ENCODE measurements at regions not wholly inside any gene's neighbourhood (a gene's known extent, or its start where the extent isn't known, plus 50 kb on each side); places are given as distances from the start of the nearest gene placed in this dataset.

DNA sequence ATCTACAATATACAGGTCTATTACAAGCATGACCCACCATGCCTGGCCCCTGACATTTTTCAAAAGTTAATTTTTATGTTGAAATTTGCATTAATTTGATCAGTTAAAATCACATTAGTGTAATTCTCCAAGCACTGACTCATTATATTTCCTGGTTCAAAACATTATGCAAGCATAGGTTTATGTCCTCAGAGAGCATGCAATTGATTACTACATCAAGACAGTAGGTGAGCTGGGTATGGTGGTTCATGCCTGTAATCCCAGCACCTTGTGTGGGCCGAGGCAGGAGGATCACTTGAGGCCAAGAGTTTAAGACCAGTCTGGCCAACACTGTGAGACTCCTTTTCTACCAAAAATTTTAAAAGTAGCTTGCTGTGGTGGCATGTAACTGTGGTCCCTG lies 248.8 kb upstream of the KLHL1 start:
- no peak for DNase-seq

- no peak for DNase-seq
These were observed 244.8 kb upstream of the KLHL1 start for GRCh38 chr13:70353096-70353495.

- DNase-seq: no peak
These were observed 239.8 kb upstream of the KLHL1 start for GRCh38 chr13:70347947-70348620.

DNA sequence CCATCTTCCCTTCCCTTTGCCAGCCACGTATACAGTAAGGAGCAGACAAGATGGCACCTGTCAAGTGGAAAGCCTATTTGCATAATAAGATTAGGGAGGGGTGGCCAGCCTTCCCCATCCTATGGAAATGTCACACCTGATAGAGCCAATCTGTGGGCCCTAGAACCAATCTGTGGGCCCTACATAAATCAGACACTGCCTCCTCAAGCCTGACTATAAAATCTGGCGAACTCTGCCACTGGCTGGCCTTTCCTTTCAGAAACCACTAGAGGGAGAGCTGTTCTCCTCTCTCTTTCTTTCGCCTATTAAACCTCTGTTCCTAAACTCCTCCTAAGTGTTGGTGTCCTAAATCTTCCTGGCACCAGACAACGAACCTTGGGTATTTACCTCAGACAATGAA lies 231.5 kb upstream of the KLHL1 start:
- DNase-seq: no peak

DNA sequence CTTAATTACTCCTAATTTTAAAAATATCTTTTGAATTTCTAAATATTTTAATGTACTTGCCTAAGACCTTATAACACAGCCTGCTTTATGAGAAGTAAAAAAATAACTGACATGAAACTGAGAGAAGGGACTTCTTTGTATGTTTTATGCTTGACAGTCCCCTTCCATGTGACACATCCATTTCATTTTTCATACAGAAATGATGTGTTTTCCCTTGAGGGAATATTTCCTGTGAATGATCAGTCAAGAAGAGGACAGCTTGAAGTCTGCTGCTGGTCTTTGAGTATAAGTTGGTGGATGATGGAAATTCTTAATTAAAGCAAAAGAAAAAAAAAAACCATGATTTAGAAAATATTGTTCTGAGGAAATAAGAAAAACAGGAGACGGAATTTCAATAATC lies 230.4 kb upstream of the KLHL1 start:
- no peak for DNase-seq

- no peak for DNase-seq
These were observed 228.6 kb upstream of the KLHL1 start for GRCh38 chr13:70336866-70337265.

DNA sequence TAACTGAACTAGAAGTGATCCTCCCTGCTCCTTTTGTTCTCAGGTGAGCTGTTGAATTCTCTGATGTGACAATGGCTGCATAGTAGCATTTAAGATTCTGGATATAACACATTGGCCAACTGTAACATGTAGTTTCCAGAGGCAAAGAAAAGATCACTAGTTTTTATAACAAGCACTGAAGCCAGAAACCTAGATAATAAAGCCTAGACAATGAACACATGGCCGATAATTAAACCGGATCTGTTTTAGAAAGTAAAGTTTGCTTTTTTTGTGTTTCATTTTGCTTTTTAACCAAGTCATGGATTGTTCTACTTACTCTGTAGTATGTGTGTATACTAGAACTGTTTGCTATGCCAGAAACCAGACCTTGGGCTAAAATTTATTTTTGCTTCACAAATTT lies 225.5 kb upstream of the KLHL1 start:
- no peak for DNase-seq

- no peak for DNase-seq
These were observed 222.6 kb upstream of the KLHL1 start for GRCh38 chr13:70330697-70331361.

DNA sequence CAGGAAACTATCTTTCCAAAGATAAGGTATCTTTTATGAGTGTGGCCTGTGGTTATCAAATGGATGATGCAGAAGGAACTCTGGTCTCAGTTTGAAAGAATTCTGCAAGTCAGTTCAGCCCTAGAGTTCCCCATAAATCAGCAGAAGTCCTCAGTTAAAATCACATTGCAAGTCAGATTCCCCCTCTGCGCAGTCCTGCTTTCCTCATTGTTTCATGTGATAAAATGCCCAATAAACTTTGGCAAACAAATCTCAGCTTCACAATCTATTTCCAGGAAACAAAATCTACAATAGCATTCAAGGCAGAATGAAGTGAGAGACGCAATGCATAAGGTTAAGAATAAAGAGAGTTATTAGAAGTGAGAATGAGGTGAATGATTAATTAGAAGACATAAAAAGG lies 216.3 kb upstream of the KLHL1 start:
- no peak for DNase-seq

DNA sequence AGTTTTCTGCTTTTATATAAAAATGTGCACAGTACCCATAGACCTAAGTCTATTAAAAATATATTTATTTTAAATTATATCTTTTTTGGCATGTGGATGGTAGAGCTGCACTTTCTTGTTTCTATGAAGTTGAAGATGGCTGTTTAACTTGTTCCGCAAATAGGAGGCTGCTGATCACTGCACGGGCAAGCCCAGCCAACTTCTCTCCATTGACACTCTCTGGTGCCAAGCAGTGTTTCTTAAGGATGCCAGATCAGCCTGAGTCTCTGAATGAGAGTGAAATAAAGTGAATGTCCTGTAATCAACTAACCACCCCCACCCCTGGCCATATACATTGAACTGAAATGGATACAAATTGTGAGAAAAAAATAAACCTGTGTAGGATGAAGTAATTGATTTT lies 202.9 kb upstream of the KLHL1 start:
- DNase-seq: no peak

- DNase-seq: no peak
These were observed 202.3 kb upstream of the KLHL1 start for GRCh38 chr13:70310396-70311119.

- DNase-seq: no peak
These were observed 189.0 kb upstream of the KLHL1 start for GRCh38 chr13:70297189-70297616.

- DNase-seq: no peak
These were observed 176.1 kb upstream of the KLHL1 start for GRCh38 chr13:70284371-70284770.

DNA sequence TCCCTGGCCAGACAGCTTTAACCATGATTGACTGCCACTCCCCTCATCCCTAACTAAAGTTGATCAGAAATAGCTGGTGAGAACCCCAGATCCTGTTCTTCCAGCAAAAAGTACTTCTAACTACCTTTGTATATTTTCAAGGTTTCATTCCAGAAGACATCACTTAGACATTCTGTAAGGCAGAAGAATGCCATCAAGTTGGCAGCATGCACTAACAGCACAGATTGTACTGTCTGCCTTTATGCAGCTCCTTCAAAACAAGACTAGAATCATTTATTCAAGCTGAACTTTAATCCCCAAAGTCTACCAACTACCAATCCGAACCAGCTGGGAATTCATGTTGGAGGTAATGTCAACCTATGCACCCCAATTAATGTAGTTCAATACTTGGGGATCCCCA lies 167.6 kb upstream of the KLHL1 start:
- no peak for DNase-seq

DNA sequence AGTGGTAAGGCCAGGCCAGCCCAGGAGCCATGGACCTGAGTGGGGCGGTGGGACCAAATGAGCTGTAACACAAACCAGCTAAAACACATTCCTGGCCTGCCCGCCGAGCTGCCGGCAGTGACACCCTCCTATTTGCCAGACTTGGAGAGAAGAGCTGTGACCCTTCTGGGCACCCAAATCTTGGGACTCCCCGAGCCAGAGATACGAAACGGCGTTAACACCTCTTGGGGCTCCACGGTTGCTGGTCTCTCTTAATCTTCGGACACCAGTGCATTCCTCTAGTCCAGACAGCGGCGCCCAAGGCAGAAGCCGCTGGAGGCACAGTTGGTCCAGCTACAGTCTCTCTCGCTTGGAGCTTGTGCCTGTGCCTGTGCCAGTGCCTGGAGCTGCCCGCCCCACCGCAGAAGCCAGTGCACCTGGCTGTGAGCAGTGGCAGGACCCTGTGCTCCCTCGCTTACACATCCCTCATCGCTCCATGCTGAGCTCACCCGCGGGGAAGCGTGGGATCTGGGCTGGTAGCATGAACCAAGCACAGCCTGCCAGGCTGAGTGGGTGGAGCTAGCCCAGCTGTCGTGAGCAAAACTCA lies 147.2 kb upstream of the KLHL1 start:
- DNase-seq: no peak

GRCh38 chr13:70253834-70254233 lies 145.6 kb upstream of the KLHL1 start:
- DNase-seq: no peak

- no peak for DNase-seq
These were observed 145.2 kb upstream of the KLHL1 start for GRCh38 chr13:70253411-70253810.

- no peak for DNase-seq
These were observed 141.2 kb upstream of the KLHL1 start for GRCh38 chr13:70249332-70250064.

GRCh38 chr13:70237131-70237530 lies 128.9 kb upstream of the KLHL1 start:
- DNase-seq: no peak

DNA sequence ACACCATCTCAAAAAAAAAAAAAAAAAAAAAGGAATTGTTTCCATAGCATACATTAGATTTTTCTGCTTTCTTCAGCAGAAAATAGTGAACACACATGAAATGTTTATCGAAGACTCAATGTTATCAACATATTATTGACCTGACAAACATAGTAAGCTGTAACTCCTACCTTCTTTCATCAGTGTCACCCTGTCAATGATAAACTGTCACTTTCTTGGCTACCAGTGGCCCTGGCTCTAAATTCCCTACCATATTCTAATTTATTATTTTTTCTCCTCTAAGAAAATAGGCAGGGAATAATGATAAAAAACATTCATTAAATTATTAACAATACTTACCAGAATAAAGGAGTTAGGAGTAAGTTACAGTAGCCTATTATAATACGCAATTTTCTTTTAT lies 127.3 kb upstream of the KLHL1 start:
- DNase-seq: no peak

DNA sequence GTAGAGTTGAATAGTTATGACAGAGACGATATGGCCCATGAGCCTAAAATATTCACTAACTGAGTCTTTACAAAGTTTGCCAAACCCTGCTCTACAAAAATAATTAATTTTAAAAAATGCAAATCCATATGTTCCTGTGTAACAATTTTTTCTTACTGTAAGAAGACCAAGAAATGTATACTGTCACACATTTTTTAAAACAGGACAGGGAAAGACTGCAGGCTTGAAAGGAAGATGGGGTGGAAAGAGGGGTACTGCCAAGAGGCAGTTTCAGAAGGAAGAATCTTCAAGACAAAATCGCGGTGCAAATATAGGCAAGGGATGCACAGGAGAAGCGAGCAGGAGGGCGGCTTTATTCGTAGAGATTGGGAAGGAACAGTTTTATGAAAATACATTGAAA lies 115.7 kb upstream of the KLHL1 start:
- no peak for DNase-seq

DNA sequence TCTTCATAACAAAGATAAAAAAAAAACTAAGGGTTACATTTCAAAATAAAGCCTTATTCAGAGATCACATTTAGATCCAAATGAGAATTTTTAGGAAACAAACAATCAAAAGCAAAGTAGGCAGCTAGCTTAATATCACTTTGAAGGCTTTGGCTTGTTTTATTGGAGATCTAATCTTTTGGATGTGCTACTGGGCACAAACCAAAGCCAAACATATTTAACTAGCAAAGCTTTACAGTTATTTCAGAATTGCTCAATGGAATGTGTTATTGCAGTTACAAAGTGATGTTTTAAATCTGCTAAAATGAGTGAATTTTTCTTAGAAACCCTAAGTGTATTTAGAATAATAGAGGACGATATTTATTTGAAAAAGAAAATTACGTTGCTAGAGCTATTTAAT lies 114.7 kb upstream of the KLHL1 start:
- DNase-seq: no peak

GRCh38 chr13:70218618-70219017 lies 110.4 kb upstream of the KLHL1 start:
- no peak for DNase-seq

Measured in GDM1 (cell line).